HG03039 (cell line): ENCODE measurements at regions not wholly inside any gene's neighbourhood (a gene's known extent, or its start where the extent isn't known, plus 50 kb on each side); places are given as distances from the start of the nearest gene placed in this dataset.

Experiments used
- ATAC-seq: cut with Tn5 transposase; IDR thresholded peaks from one replicate; pipeline ENCODE4 v1.9.1; 2021; ENCODE audit warnings: mild to moderate bottlenecking, moderate library complexity; ENCODE audit not compliant: unreplicated experiment

- ATAC-seq: no peak
Observed at GRCh38 chr5:125528881-125529280, 782.4 kb upstream of the ZNF608 start.

- no peak for ATAC-seq
Observed at GRCh38 chr5:125530833-125531615, 784.6 kb upstream of the ZNF608 start.

GRCh38 chr5:125536095-125536494 is 789.7 kb upstream of the ZNF608 start:
- no peak for ATAC-seq

- ATAC-seq: no peak
Observed at GRCh38 chr5:125536582-125536981, 790.1 kb upstream of the ZNF608 start.

- no peak for ATAC-seq
Observed at GRCh38 chr5:125537661-125538060, 791.2 kb upstream of the ZNF608 start.

- ATAC-seq: no peak
Observed at GRCh38 chr5:125538469-125538868, 792.0 kb upstream of the ZNF608 start.

- ATAC-seq: no peak
Observed at GRCh38 chr5:125541085-125541484, 794.6 kb upstream of the ZNF608 start.

- no peak for ATAC-seq
Observed at GRCh38 chr5:125549322-125549911, 803.0 kb upstream of the ZNF608 start.

- ATAC-seq: no peak
Observed at GRCh38 chr5:125550274-125550673, 803.8 kb upstream of the ZNF608 start.

GRCh38 chr5:125551246-125551645 is 804.8 kb upstream of the ZNF608 start:
- no peak for ATAC-seq

- no peak for ATAC-seq
Observed at GRCh38 chr5:125551797-125552196, 805.4 kb upstream of the ZNF608 start.

- ATAC-seq: no peak
Observed at GRCh38 chr5:125552486-125552885, 806.0 kb upstream of the ZNF608 start.

GRCh38 chr5:125554355-125554754 is 807.9 kb upstream of the ZNF608 start:
- no peak for ATAC-seq

- ATAC-seq: no peak
Observed at GRCh38 chr5:125555591-125555990, 809.2 kb upstream of the ZNF608 start.

- ATAC-seq: no peak
Observed at GRCh38 chr5:125558016-125558415, 811.6 kb upstream of the ZNF608 start.

GRCh38 chr5:125558466-125558865 is 812.0 kb upstream of the ZNF608 start:
- no peak for ATAC-seq

- ATAC-seq: no peak
Observed at GRCh38 chr5:125559296-125559695, 812.9 kb upstream of the ZNF608 start.

- no peak for ATAC-seq
Observed at GRCh38 chr5:125560476-125561225, 814.2 kb upstream of the ZNF608 start.

- no peak for ATAC-seq
Observed at GRCh38 chr5:125564317-125564975, 818.0 kb upstream of the ZNF608 start.

- no peak for ATAC-seq
Observed at GRCh38 chr5:125574491-125575044, 828.1 kb upstream of the ZNF608 start.
